CD4-positive, alpha-beta T cell treated with Interleukin-15 for 1 hour (primary cell): ENCODE measurements at regions not wholly inside any gene's neighbourhood (a gene's known extent, or its start where the extent isn't known, plus 50 kb on each side); places are given as distances from the start of the nearest gene placed in this dataset.

ENCODE experiments used
- DNase-seq: peaks from one replicate; pipeline ENCODE4 v3.0.0-alpha.2; 2020

DNA sequence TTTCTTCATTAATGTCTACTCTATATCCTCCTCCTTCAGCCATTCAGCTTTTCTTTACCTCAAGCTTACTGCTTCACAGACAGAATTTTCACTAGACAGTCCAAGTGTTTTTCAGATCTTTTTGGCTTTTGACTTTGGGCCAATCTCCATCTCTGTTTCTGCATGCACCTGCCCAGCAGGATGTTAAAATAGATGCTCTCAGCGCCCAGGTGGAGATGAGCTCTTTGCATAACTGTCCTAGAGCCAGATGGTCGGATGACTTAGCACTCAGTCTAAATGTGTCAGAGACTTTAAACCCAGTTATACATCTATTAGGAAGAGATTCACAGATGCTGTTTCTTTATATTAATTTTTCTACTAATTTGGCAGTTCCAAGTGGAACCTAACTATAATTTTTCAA, 80.3 kb upstream of the SSTR1 start:
- no peak for DNase-seq

DNA sequence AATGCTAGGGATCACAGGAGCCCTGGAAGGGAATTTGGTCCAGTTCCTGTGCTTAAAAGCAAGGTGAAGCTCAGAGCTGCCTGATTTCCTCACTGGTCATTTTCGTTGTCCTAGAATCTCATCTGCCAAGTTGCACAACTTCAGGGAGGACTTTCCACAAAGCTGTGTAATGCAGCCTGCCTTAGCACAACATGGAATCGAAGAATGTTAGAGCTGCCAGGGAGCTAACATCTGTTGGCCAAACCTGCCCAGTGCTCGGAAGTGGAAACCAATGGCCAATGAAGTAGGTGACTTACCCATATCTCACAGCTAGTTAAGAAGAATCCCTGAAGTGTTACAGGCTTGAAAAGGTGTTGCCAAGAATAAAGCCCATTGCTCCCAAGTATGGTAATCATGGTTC, 79.9 kb upstream of the SSTR1 start:
- no peak for DNase-seq

DNA sequence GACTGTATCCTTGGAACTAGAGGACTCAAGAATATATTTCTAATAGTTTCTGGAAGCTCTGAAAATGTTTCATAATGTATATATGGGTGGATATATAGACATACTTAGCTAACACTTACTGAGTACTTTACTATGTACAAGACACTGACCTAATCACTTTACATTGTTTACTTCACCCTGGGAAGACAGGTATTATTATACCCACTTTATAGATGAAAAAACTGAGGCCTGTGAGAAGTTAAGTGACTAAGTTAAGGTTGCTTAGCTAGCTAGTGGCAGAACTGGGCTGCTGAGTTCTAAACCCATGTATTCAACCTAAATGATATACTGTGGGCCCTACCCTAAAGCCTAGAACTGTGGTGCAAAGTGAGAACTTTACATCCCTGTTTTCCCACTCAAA, 79.1 kb upstream of the SSTR1 start:
- DNase-seq, result no peak

DNA sequence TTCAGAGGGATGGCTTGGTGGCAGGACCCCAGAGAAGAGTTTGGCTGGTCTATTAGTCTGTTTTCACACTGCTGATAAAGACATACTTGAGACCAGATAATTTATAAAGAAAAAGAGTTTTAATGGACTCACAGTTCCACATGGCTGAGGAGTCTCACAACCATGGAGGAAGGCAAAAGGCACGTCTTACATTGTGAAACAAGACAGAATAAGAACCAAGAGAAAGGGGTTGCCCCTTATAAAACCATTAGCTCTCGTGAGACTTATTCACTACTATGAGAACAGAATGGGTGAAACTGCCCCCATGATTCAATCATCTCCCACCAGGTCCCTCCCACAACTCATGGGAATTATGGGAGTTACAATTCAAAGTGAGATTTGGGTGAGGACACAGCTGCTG, 78.5 kb upstream of the SSTR1 start:
- no peak for DNase-seq

DNA sequence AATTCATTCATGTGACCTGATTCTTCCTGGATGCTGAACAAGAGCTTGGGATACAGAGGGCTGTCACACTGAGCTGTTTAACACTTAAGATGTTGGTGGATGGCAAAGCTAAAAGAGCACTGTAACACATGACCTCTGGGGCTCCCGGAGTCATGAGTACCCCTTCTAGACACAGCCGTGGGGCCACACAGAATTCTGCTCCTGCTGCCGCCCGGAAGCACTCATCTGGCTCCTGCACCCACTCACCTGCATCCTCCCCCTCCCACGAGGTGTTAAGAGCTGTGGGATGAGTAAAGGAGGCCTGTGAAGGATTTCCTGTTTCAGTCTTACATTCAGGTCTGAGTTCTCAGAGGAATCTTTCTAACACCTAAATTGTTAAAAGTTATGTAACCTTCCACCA, 78.0 kb upstream of the SSTR1 start:
- no peak for DNase-seq

DNA sequence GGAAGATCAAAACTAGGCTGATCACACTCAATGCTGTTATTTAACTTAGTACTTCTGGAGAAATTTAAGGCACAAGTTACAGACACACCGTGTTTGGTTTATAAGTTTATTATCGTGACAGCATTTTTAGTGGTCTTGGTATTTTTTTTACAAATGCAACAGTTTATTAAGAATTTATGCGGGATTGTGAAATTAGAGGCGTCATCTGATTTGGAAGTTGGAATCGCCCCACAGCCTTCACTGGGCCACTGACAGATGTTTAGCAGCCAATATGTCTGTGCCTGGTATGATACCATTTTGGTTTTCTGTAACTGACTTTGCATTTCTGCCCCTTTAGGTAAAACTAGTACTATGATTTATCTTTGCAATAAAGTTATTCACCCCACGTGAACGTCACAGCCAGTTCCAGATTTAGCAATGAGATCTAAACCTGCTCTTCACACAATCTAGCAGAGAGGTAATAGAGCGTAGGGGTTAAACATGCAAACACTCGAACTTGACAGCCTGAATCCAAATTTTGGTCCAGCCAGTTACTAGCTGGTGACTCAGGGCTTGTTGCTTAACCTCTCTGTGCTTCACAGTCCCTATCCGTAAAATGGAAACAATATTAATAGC, 73.2 kb upstream of the SSTR1 start:
- DNase-seq, result no peak

DNA sequence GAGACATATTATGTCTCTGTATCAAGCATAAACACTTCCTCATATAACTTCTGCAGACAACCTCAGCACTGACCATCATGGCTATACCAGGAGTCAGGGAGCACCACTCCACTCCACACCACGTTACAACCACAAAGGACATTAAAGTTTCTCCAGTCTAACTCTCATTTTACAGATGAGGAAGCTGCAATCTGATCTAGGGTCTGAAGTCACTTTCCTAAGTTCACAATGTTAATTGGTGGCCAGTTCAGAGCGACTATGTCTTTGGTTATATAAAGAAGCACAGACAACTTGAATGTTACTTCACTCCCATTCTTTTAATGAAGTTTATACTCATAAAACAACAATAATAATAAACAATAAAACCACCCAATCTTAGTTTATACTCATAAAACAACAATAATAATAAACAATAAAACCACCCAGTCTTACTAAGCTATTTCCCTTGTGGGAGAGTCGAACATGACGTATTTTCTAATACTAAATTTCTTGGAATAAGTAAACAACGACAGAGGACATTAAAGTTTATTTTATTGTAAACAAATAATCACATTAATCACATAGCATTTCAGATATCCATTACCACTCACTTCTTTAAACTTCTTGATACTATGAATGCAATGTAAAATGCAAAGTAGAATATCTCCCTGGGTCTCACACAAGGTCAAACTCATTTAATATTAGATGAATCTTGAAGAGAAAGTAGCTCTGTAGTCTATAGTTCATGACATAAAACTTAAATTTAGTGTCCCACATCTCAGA, 72.4 kb upstream of the SSTR1 start:
- DNase-seq, result no peak

DNA sequence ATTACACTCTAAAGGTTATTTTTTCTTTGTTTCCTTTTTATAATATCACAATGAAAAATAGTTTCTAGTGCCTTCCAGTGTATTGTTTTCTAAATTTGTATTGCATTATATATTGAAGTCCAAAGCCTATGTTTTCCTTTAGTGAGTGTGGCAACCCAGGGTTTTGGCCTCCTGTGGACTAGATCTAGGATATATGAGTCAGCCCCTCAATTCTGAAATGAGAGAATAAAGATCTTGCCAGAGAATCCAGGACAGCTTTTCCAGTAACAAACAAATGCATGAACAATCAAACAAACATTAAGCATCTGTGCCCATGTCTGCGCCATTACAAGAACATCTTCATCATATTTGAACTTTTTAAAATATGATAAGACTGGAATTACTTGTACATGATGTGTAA, 70.7 kb upstream of the SSTR1 start:
- no peak for DNase-seq

DNA sequence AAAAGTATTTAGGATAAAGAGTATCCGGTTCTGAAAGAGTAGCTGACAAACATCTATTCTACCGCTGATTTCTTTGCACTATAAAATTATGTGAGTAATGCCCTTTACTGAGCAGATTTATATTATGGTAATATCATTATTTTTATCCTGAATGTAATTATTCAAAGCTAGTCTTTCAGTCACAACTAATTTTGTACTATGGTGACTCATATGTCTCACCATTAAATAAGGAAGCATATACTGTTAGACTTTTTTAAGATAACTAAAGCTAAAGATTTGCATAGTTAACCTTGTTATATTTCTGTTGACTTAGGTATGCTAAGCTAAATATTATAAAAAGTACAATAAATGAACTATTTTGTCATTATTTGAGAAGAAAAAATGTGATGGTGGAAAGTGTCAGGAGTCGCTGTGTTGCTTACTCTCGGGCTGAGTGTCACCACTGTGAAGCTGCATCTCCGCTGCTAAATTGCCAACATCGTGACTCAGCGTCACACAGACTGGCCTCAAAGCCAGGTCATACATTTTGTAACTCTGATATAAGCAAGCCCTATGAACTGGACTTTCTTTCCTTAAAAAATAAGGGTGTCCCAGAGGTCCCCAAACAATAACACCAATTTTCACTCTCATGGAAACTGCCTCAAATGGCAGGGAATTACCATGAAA, 69.1 kb upstream of the SSTR1 start:
- no peak for DNase-seq

DNA sequence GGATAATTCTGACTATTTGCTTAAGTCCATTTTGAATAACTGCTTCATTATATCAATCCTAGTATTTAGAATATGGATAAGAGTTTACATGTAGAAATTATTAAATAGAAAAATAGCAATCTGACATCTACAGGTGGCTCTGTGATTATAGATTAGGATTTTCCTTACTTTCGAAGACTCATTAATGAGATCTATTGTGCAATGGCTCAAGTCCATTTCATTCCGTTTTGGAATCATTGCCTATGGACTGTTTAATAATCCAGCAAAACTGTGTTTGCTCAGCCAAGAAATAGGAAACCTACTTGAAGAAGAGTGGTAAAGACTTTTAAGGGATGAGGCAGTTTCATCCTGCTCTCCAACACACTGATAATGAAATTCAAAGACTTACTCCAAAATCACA, 67.8 kb upstream of the SSTR1 start:
- DNase-seq, result no peak

DNA sequence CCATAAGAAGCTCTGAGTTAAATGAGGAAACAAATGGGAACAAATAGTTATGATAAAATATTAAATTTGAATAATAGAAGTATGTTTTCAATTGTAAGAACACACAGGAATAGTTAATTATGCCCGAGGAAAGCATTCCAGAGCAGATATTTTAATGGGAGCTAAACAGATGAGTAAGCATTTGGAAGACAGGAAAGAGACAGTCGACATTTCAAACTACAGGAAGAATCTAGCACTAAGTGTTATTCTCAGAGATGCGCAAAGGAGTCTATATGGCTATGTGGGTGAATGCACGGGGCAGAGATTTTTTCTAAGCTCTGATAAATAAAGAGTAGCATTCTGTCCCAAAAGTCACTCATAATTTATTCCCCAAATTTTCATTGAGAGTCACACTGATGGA, 64.5 kb upstream of the SSTR1 start:
- DNase-seq, result no peak

DNA sequence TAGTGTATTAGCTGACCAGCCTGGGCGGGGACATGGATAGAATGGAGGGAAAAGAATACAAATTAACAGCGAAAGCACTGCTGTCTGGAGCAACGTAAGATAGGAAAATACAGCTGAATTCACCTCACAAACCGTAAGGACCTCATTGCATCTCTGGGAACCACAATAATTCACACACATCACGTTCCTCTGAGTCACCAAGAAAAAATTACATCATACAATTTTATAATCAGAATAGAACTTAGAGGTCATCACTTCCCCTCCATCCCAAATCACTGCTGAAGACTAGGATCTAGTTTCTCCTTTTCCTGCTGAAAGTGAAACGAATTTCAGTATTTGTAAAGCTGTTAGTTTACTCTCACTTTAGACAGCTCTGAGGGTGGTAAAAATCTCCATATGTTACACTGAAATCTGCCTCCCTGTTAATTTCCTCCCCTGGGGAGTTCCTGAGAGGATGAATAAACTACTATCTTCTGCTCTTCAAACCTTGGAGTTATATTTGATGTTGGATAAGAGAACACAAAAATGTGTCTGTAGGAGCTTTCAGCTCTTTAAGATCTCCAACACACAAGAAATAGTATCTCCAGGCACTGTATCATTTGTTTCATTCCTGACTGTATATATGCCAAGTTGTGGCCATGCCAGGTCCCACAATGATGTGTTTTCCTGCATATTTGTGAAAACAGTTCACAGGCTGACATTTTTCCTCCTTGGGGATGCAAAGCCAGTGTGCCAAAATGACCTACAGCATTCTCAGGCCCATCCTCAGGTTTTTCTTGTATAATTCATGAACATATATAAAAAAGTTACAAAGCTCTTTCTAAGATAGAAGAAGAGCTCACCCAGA, 63.8 kb upstream of the SSTR1 start:
- no peak for DNase-seq

DNA sequence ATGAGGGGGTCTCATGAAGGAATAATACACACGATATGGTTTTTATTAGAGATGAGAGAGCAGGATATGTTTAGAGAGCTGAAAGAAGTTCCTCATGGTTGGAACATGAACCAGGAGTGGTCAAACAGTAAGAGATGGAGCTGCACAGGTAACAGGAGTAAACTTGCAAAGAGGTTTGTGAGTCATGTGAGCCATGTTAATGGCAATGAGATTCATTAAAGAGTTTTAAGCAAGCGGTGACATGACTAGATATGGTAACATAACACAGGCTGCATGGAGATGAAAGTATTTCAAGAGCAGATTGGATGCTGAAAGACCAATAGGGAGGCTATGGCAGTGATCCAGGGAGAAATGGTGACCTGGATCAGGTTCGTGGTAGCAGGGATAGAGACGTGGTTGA, 62.6 kb upstream of the SSTR1 start:
- DNase-seq, result no peak

DNA sequence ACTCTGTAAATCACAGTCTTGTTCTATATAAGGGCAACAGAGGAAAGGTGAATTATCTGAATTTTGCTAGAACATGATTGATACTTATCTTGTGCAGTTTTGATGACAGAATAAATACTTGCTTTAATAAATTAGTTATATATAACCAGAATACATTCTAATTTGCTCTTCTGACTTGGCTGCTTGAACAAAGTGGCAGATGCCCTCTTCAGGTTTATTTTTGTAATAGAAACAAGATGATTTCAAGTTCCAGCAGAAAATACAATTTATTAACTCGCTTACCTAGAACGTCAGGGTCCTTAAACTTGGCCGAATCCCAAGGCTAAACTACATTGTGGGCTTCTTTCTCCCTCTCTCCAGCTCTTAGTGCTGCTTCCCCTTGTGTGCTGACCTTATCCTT, 57.6 kb upstream of the SSTR1 start:
- DNase-seq, result no peak
